A549 (cell line): ENCODE measurements at regions not wholly inside any gene's neighbourhood (a gene's known extent, or its start where the extent isn't known, plus 50 kb on each side); places are given as distances from the start of the nearest gene placed in this dataset.
A peak's percentile ranks its signal among the peaks of the same experiment; 100 is the strongest.

Source experiments
- ATAC-seq, 2 experiments: fragments of 200-7000 bp in 1 of 2; fragments of >200 bp in 1 of 2; cut with Nextera tagmentation in 1 of 2; cut with Tn5 transposase in 1 of 2; 3 replicates each; pipeline versions ENCODE4 v1.8.0 to v1.9.1; 2018 to 2020; ENCODE audit warnings: mild to moderate bottlenecking in 1 of 2, moderate library complexity in 1 of 2
- CTCF ChIA-PET: fragments of 300-600 bp; sonication (Branson Sonifier 250); formaldehyde crosslinking; extraction: SDS; loops from one replicate; lab custom pipeline; 2021; ENCODE audit warnings: antibody characterized with exemption, inconsistent platforms; lab: Yijun Ruan, JAX
- POLR2A ChIA-PET: fragments of 350-600 bp; formaldehyde crosslinking; extraction: SDS; loops from one replicate; lab custom pipeline; 2021; ENCODE audit warnings: antibody characterized with exemption, inconsistent platforms; lab: Yijun Ruan, JAX
- DNase-seq, 2 experiments: peaks; one replicate each; pipeline versions ENCODE4 v3.0.0 to v3.0.0-alpha.2; 2011 to 2016; ENCODE audit warnings: low read depth in 1 of 2, low spot score in 1 of 2
- FAIRE-seq: peaks from 2 replicates; lab custom pipeline; 2011; peaks lifted over from hg19 to GRCh38; lab: Jason Lieb, UNC
- H3K27ac ChIP-seq, 2 experiments: fragments of >200 bp; sonication (Bioruptor Twin); formaldehyde crosslinking; 3 replicates each; pipeline ENCODE4 v1.5.1; 2016 to 2017
- H3K4me1 ChIP-seq: fragments of >200 bp; sonication (Bioruptor Twin); formaldehyde crosslinking; 3 replicates; pipeline ENCODE4 v1.6.1; 2016
- H3K4me2 ChIP-seq: fragments of >200 bp; sonication (Bioruptor Twin); formaldehyde crosslinking; 3 replicates; pipeline ENCODE4 v1.6.1; 2016
- H3K4me3 ChIP-seq: fragments of >200 bp; sonication (Bioruptor Twin); formaldehyde crosslinking; 3 replicates; pipeline ENCODE4 v1.5.1; 2016
- H3K9me3 ChIP-seq: fragments of >200 bp; sonication (Bioruptor Twin); formaldehyde crosslinking; 3 replicates; pipeline ENCODE4 v1.6.1; 2016
- CBX2 ChIP-seq: fragments of 200-600 bp; sonication (generic); IDR thresholded peaks from 2 replicates; pipeline ENCODE4 v1.6.1; 2016; ENCODE audit warnings: low read depth, mild to moderate bottlenecking, borderline replicate concordance
- CBX8 ChIP-seq: fragments of 200-600 bp; sonication (generic); IDR thresholded peaks from 2 replicates; pipeline ENCODE4 v1.6.1; 2016
- CHD2 ChIP-seq: fragments of 150-350 bp; IDR thresholded peaks from 2 replicates; pipeline ENCODE4 v1.6.1; 2014; ENCODE audit warnings: low read length; ENCODE audit not compliant: partially characterized antibody
- E2F6 ChIP-seq: IDR thresholded peaks from 2 replicates; pipeline ENCODE4 v1.6.1; 2012; ENCODE audit warnings: low read depth, borderline replicate concordance
- EHF ChIP-seq: fragments of 250-450 bp; sonication (Bioruptor Pico); IDR thresholded peaks from 2 replicates; pipeline ENCODE4 v1.5.0; 2020; ENCODE audit warnings: mild to moderate bottlenecking
- EP300 ChIP-seq, 2 experiments: fragments of >200 bp; sonication (Bioruptor Twin); formaldehyde crosslinking; IDR thresholded peaks; 2 replicates in 1 of 2; 3 replicates in 1 of 2; pipeline ENCODE4 v1.6.1; 2016 to 2017
- ESRRA ChIP-seq: fragments of 150-350 bp; IDR thresholded peaks from 2 replicates; pipeline ENCODE4 v1.6.1; 2014; ENCODE audit warnings: mild to moderate bottlenecking, low read length, borderline replicate concordance
- FOSL2 ChIP-seq, 2 experiments: fragments of 450-650 bp in 1 of 2; fragments of >200 bp in 1 of 2; sonication (Bioruptor Twin) in 1 of 2; formaldehyde crosslinking; IDR thresholded peaks; 2 replicates each; pipeline versions ENCODE4 v1.5.0 to v1.6.1; 2016 to 2020; ENCODE audit warnings: mild to moderate bottlenecking in 1 of 2, moderate library complexity in 1 of 2
- GATA3 ChIP-seq: IDR thresholded peaks from 2 replicates; pipeline ENCODE4 v1.6.1; 2012; ENCODE audit warnings: borderline replicate concordance
- HDAC2 ChIP-seq: fragments of 200-600 bp; sonication (generic); IDR thresholded peaks from 2 replicates; pipeline ENCODE4 v1.6.1; 2016
- HEYL ChIP-seq: fragments of 250-450 bp; sonication (Bioruptor Pico); IDR thresholded peaks from 2 replicates; pipeline ENCODE4 v1.8.0; 2021; ENCODE audit warnings: mild to moderate bottlenecking, moderate library complexity
- HOXA7 ChIP-seq: fragments of 250-450 bp; sonication (Bioruptor Pico); IDR thresholded peaks from 2 replicates; pipeline ENCODE4 v1.5.0; 2020; ENCODE audit warnings: mild to moderate bottlenecking, moderate library complexity
- HOXB13 ChIP-seq: fragments of 250-450 bp; sonication (Bioruptor Pico); IDR thresholded peaks from 2 replicates; pipeline ENCODE4 v1.5.0; 2020; ENCODE audit warnings: low read depth, mild to moderate bottlenecking, moderate library complexity
- JUN ChIP-seq, 2 experiments: fragments of >200 bp; sonication (Bioruptor Twin); formaldehyde crosslinking; IDR thresholded peaks; 2 replicates in 1 of 2; 3 replicates in 1 of 2; pipeline ENCODE4 v1.6.1; 2016 to 2017
- KDM1A ChIP-seq: fragments of 200-600 bp; sonication (generic); IDR thresholded peaks from 2 replicates; pipeline ENCODE4 v1.6.1; 2016; ENCODE audit warnings: low read depth, mild to moderate bottlenecking
- MYC ChIP-seq: IDR thresholded peaks from 2 replicates; pipeline ENCODE4 v1.6.1; 2012; ENCODE audit warnings: mild to moderate bottlenecking, inconsistent platforms, low read length, improper control_type of control experiment, borderline replicate concordance
- NFE2L2 ChIP-seq: fragments of 150-350 bp; conservative IDR thresholded peaks from 2 replicates; pipeline ENCODE4 v1.6.1; 2014; ENCODE audit warnings: low read length
- NPAS2 ChIP-seq: fragments of 250-450 bp; sonication (Bioruptor Pico); IDR thresholded peaks from 2 replicates; pipeline ENCODE4 v1.8.0; 2022; ENCODE audit warnings: mild to moderate bottlenecking, moderate library complexity, borderline replicate concordance
- NR3C1 ChIP-seq: fragments of >200 bp; sonication (Bioruptor Twin); formaldehyde crosslinking; IDR thresholded peaks from 3 replicates; pipeline ENCODE4 v1.6.1; 2017
- PBX3 ChIP-seq: IDR thresholded peaks from 2 replicates; pipeline ENCODE4 v1.6.1; 2012
- POLR2AphosphoS2 ChIP-seq: conservative IDR thresholded peaks from 2 replicates; pipeline ENCODE4 v1.6.1; 2012; ENCODE audit warnings: low read length, improper control_type of control experiment, inconsistent platforms
- RFX5 ChIP-seq: fragments of 450-650 bp; IDR thresholded peaks from 2 replicates; pipeline ENCODE4 v1.7.1; 2014; ENCODE audit warnings: antibody characterized with exemption, mild to moderate bottlenecking, moderate library complexity
- RNF2 ChIP-seq: fragments of 200-600 bp; sonication (generic); IDR thresholded peaks from 2 replicates; pipeline ENCODE4 v1.6.1; 2016; ENCODE audit warnings: low read depth, mild to moderate bottlenecking, antibody characterized with exemption, moderate library complexity, borderline replicate concordance
- SREBF2 ChIP-seq: fragments of 450-650 bp; IDR thresholded peaks from 2 replicates; pipeline ENCODE4 v1.6.1; 2014; ENCODE audit warnings: mild to moderate bottlenecking, moderate library complexity
- TFCP2L1 ChIP-seq: fragments of 250-450 bp; sonication (Bioruptor Pico); IDR thresholded peaks from 2 replicates; pipeline ENCODE4 v1.5.0; 2021; ENCODE audit warnings: mild to moderate bottlenecking
- TP53 ChIP-seq: fragments of 250-450 bp; sonication (Bioruptor Pico); IDR thresholded peaks from 2 replicates; pipeline ENCODE4 v1.5.0; 2021; ENCODE audit warnings: mild to moderate bottlenecking, moderate library complexity
- USF2 ChIP-seq: fragments of 450-650 bp; IDR thresholded peaks from 2 replicates; pipeline ENCODE4 v1.6.1; 2014; ENCODE audit warnings: antibody characterized with exemption
- ZC3H11A ChIP-seq: fragments of 450-650 bp; IDR thresholded peaks from 2 replicates; pipeline ENCODE4 v1.6.1; 2014; ENCODE audit warnings: antibody characterized with exemption, mild to moderate bottlenecking
- ZSCAN20 ChIP-seq: fragments of 250-450 bp; sonication (Bioruptor Pico); IDR thresholded peaks from 2 replicates; pipeline ENCODE4 v1.8.0; 2022; ENCODE audit warnings: mild to moderate bottlenecking, moderate library complexity
- WGBS: methylation state at CpG from one replicate; pipeline ENCODE4 v1.1.6; 2017; ENCODE audit errors: missing lambda C conversion rate; 5-methylcytosine and 5-hydroxymethylcytosine counted together
- TF ChIP-seq, protein P1 (sequence below): fragments of 250-450 bp; sonication (Bioruptor Pico); IDR thresholded peaks from 2 replicates; pipeline ENCODE4 v1.5.0; 2021; ENCODE audit warnings: mild to moderate bottlenecking, moderate library complexity, borderline replicate concordance

DNA sequence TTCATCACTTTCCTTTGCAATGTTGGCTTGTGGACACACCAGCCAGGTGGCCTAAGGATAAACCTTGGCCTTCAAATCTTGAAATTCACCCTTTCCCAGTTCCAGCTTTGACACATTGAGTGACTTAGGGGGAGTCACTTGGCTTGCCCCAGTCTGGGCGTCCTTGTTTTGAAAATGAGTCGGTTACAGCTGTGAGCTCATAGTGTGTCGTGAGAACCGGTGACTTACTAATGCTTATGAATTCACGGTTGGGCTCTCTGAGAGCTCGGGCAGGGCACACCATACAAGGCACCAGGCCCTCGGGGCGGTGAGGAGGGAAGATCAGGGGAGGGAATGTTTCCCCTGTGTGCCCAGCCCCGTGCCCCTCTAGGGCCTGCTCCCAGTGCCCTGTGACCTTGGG lies 126.9 kb upstream of the TMPRSS2 start:
- ATAC-seq: no peak
- H3K4me2 ChIP-seq: peak overlapping the region; percentile 32; the same call in 2 of the 3 replicates
- no peak for FAIRE-seq
- no peak overlapping the region for H3K4me3 ChIP-seq
- TF ChIP-seq HOXB13 (CRISPR knock-in tag) (no peak), JUN (IDR thresholded peaks at IDR 0.05) (no peak), NFE2L2 (no peak), CBX2 (no peak), HOXA7 (CRISPR knock-in tag) (no peak), SREBF2 (no peak), FOSL2 (IDR thresholded peaks at IDR 0.05) (no peak), FOSL2 (CRISPR knock-in tag; IDR thresholded peaks at IDR 0.05) (no peak), ZSCAN20 (no peak), EP300 (IDR thresholded peaks at IDR 0.05) (no peak), TFCP2L1 (CRISPR knock-in tag) (no peak), USF2 (no peak), RNF2 (no peak), CBX8 (no peak), EHF (CRISPR knock-in tag) (no peak)
- ChIA-PET CTCF (interaction anchor here (8.6 kb wide), 1 partner anchor 22 kb away, joined by 72 read pairs; no protein-coding TSS in a partner anchor), POLR2A (no interaction called here)
- H3K9me3 ChIP-seq: 0 out of 3 replicates have a peak, but pooled peaks cover 6% of the 10 kb centered on the region
- no peak for DNase-seq
- 36% methylated on average over 8 of the region's 9 CpGs for WGBS
- H3K27ac ChIP-seq: peak overlapping the region; percentile 59 to 70; a peak in 5 of 6 replicates
- peaks cover 45% of the 10 kb centered on the region for H3K4me1 ChIP-seq

- H3K4me2 ChIP-seq: peak overlapping the region; percentile 32; the same call in 2 of the 3 replicates
- CTCF ChIA-PET: interaction anchor here (0.7 to 8.6 kb wide), 2 partner anchors 9 to 21 kb away, joined by 4 to 72 read pairs; no protein-coding TSS in a partner anchor
- no peak for FAIRE-seq
Observed at GRCh38 chr21:41634211-41634694, 126.3 kb upstream of the TMPRSS2 start.

DNA sequence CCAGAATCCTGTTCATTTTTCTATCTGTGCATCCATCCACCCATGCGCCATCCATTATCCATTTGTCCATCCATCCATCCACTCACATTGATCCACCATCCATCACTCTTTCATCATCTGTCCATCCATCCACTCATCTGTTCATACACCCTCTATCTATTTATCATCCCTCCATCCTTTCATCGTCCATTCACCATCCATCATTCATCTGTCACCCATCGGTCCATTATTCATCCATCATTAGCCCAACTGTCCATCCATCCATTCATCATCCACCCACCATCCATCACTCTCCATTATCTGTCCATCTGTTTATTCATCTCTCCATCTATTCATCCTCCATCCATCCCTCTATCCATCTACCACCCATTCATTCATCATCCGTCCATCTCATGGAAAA lies 125.7 kb upstream of the TMPRSS2 start:
- 93% methylated on average over 4 of the region's 4 CpGs for WGBS
- TF ChIP-seq NFE2L2 (no peak), TP53 (CRISPR knock-in tag) (no peak), ESRRA (no peak), KDM1A (no peak), E2F6 (no peak), HDAC2 (no peak), HEYL (CRISPR knock-in tag) (no peak), POLR2AphosphoS2 (no peak), MYC (no peak), TFCP2L1 (CRISPR knock-in tag) (no peak), RFX5 (no peak), ZC3H11A (no peak), CBX2 (no peak)
- TF ChIP-seq, protein P1, sequence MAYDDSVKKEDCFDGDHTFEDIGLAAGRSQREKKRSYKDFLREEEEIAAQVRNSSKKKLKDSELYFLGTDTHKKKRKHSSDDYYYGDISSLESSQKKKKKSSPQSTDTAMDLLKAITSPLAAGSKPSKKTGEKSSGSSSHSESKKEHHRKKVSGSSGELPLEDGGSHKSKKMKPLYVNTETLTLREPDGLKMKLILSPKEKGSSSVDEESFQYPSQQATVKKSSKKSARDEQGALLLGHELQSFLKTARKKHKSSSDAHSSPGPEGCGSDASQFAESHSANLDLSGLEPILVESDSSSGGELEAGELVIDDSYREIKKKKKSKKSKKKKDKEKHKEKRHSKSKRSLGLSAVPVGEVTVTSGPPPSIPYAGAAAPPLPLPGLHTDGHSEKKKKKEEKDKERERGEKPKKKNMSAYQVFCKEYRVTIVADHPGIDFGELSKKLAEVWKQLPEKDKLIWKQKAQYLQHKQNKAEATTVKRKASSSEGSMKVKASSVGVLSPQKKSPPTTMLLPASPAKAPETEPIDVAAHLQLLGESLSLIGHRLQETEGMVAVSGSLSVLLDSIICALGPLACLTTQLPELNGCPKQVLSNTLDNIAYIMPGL (CRISPR knock-in tag): no peak

More at GRCh38 chr21:41634211-41634694, 126.3 kb upstream of the TMPRSS2 start:
- POLR2A ChIA-PET: no interaction called here
- H3K4me3 ChIP-seq: no peak overlapping the region
- peaks cover 8% of the 10 kb centered on the region for H3K9me3 ChIP-seq
- WGBS: 78% methylated on average over 3 of the region's 6 CpGs
- DNase-seq: peak in 1 of 2 experiments; percentile 46
- TF ChIP-seq GATA3 (no peak), ZSCAN20 (no peak), NR3C1 (no peak), CHD2 (no peak), HDAC2 (no peak), NPAS2 (CRISPR knock-in tag) (no peak), ZC3H11A (no peak), PBX3 (no peak)
- TF ChIP-seq, all 56 proteins: peak for 0
- H3K27ac ChIP-seq: peak overlapping the region; percentile 59 to 70; a peak in 5 of 6 replicates
- peaks cover 48% of the 10 kb centered on the region for H3K4me1 ChIP-seq
- no peak for ATAC-seq

More for the DNA sequence above, 125.7 kb upstream of the TMPRSS2 start:
- ChIA-PET CTCF (interaction anchor here (0.7 to 8.6 kb wide), 3 partner anchors 10 to 145 kb away, joined by 4 to 72 read pairs (median 24); no protein-coding TSS in a partner anchor), POLR2A (no interaction called here)
- no peak for DNase-seq
- Histone ChIP-seq H3K9me3 (peaks cover 14% of the 10 kb centered on the region), H3K4me3 (no peak overlapping the region), H3K27ac (peak overlapping the region; percentile 59 to 94; a peak in 4 of 6 replicates), H3K4me1 (peaks cover 48% of the 10 kb centered on the region), H3K4me2 (no peak overlapping the region)
- ATAC-seq: no peak
- FAIRE-seq: no peak
